HL-60 (cell line): ENCODE measurements at regions not wholly inside any gene's neighbourhood (a gene's known extent, or its start where the extent isn't known, plus 50 kb on each side); places are given as distances from the start of the nearest gene placed in this dataset.

ENCODE experiments used
- DNase-seq, 2 experiments: peaks; one replicate each; pipeline ENCODE4 v3.0.0-alpha.2; 2010 to 2020; ENCODE audit warnings: low read depth in 1 of 2, low spot score in 1 of 2
- H3K27ac ChIP-seq: fragments of 250-450 bp; sonication (Bioruptor Pico); replicated peaks from 2 replicates; pipeline ENCODE4 v1.5.1; 2020; ENCODE audit warnings: mild to moderate bottlenecking, moderate library complexity
- H3K27me3 ChIP-seq: fragments of 250-450 bp; sonication (Bioruptor Pico); 2 replicates; pipeline ENCODE4 v1.5.1; 2021; ENCODE audit warnings: mild to moderate bottlenecking, moderate library complexity; ENCODE audit not compliant: insufficient read depth, poor library complexity, severe bottlenecking
- H3K4me3 ChIP-seq: replicated peaks from 2 replicates; pipeline ENCODE4 v1.5.1; 2011; ENCODE audit warnings: mild to moderate bottlenecking, control low read depth, low read length; ENCODE audit not compliant: insufficient read depth
- CTCF ChIP-seq: IDR thresholded peaks from one replicate; pipeline ENCODE4 v1.5.1; 2011; ENCODE audit warnings: low read length, control low read depth, inconsistent platforms; ENCODE audit not compliant: insufficient read depth
- GABPA ChIP-seq: IDR thresholded peaks from 2 replicates; pipeline ENCODE4 v1.6.1; 2012; ENCODE audit warnings: low read depth
- POLR2AphosphoS5 ChIP-seq: IDR thresholded peaks from 2 replicates; pipeline ENCODE4 v1.6.1; 2012; ENCODE audit warnings: low read depth
- SPI1 ChIP-seq: IDR thresholded peaks from 2 replicates; pipeline ENCODE4 v1.6.1; 2012; ENCODE audit warnings: low read depth, mild to moderate bottlenecking, borderline replicate concordance
- TF ChIP-seq, protein P1 (sequence below): IDR thresholded peaks from 2 replicates; pipeline ENCODE4 v1.6.1; 2012; ENCODE audit warnings: low read depth; ENCODE audit not compliant: insufficient replicate concordance

DNA sequence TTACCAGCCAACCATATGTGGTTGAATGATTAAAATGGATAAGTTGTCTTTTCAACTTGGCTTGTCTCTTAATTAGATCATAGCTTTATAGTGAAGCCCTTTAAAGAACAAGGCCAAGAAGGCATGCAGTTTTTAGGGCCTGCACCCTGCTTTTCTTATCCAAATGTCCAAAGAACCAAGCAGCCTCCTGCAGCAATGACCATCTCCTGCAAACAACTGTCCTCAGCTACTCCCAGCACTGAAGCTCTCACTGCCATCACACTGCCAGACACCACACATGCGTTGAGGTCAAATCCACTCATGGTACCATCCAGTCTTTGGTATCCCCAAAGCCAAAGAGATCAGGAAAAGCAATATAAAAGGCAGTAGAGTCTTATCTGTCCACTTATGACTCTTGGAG is 210.3 kb downstream of the ACTR3B start:
- DNase-seq, result no peak
- Histone ChIP-seq H3K27ac (no peak overlapping the region), H3K27me3 (no peaks in the 10 kb centered on the region), H3K4me3 (no peak overlapping the region)
- TF ChIP-seq POLR2AphosphoS5 (no peak), CTCF (no peak), SPI1 (no peak), GABPA (no peak)
- TF ChIP-seq, protein P1, sequence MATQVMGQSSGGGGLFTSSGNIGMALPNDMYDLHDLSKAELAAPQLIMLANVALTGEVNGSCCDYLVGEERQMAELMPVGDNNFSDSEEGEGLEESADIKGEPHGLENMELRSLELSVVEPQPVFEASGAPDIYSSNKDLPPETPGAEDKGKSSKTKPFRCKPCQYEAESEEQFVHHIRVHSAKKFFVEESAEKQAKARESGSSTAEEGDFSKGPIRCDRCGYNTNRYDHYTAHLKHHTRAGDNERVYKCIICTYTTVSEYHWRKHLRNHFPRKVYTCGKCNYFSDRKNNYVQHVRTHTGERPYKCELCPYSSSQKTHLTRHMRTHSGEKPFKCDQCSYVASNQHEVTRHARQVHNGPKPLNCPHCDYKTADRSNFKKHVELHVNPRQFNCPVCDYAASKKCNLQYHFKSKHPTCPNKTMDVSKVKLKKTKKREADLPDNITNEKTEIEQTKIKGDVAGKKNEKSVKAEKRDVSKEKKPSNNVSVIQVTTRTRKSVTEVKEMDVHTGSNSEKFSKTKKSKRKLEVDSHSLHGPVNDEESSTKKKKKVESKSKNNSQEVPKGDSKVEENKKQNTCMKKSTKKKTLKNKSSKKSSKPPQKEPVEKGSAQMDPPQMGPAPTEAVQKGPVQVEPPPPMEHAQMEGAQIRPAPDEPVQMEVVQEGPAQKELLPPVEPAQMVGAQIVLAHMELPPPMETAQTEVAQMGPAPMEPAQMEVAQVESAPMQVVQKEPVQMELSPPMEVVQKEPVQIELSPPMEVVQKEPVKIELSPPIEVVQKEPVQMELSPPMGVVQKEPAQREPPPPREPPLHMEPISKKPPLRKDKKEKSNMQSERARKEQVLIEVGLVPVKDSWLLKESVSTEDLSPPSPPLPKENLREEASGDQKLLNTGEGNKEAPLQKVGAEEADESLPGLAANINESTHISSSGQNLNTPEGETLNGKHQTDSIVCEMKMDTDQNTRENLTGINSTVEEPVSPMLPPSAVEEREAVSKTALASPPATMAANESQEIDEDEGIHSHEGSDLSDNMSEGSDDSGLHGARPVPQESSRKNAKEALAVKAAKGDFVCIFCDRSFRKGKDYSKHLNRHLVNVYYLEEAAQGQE, result no peak

DNA sequence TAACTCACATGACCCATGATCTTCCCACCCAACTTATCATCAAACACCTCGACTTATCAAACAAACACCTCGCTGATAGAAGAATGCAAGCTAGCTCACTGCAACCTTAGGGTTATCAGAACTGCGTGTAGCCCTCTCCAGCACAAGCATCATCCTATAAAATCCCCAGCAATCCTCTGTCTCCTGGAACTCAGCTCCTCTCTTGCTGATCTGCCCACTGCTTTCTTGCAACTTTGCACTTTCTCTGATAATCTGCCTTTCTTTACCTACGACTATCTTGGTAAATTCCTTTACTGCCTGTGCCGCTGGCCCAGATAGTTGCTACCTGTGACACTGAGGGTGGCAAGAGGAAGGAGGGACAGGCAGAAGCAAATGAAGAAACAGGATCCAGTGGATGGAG is 210.9 kb downstream of the ACTR3B start:
- Histone ChIP-seq H3K27ac (no peak overlapping the region), H3K27me3 (no peaks in the 10 kb centered on the region), H3K4me3 (no peak overlapping the region)
- no peak for DNase-seq
- no peak for TF ChIP-seq SPI1
- no peak for TF ChIP-seq GABPA
- TF ChIP-seq, protein P1, result no peak
- TF ChIP-seq POLR2AphosphoS5, result no peak
- no peak for TF ChIP-seq CTCF

DNA sequence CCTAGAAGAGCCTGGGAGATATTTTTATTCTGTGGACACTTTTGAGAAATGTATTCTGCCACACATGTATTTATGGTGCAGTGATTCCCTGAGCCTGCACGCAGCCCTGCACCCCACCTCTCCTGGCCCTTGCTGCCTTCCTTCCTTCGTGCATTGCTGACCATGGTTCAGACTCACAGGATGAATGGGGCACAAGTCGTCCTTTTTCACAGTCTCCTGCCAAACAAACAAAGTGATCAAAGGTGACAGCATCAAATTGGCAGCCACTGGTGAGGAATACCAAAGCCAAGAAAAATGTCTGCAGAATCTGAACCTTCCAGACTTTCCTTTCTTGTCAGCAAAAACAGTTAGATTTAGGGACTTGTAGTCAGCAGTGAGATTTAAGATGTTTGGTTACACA is 215.0 kb downstream of the ACTR3B start:
- Histone ChIP-seq H3K27me3 (no peaks in the 10 kb centered on the region), H3K4me3 (no peak overlapping the region), H3K27ac (no peak overlapping the region)
- no peak for DNase-seq
- no peak for TF ChIP-seq CTCF
- no peak for TF ChIP-seq SPI1
- no peak for TF ChIP-seq GABPA
- no peak for TF ChIP-seq POLR2AphosphoS5

DNA sequence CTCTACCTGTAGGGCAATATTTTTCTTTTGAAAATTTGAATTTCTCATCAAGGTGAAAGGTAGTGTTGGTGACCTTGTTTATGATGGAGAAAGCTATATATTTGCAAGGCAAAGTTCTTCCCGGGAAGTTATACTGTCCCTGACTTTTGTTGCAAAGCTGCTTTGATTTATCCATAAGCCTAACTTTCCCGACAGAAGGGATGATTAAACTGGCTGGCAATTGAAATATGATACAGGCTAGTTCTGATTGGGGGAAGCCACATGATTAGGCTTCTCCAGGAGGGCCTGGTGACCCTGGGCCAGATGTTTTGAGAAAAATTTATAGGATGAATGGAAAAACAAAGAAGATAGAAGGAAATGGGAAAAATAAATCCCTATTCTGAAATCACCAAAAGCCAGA is 215.5 kb downstream of the ACTR3B start:
- TF ChIP-seq GABPA (no peak), SPI1 (no peak), CTCF (no peak), POLR2AphosphoS5 (no peak)
- TF ChIP-seq, protein P1, result no peak
- H3K27me3 ChIP-seq, result no peaks in the 10 kb centered on the region
- H3K27ac ChIP-seq, result no peak overlapping the region
- H3K4me3 ChIP-seq, result no peak overlapping the region
- no peak for DNase-seq
